Keratinocyte (primary cell): ENCODE measurements at regions not wholly inside any gene's neighbourhood (a gene's known extent, or its start where the extent isn't known, plus 50 kb on each side); places are given as distances from the start of the nearest gene placed in this dataset.

Experiments used
- DNase-seq: peaks from one replicate; pipeline ENCODE4 v3.0.0-alpha.2; 2011; ENCODE audit warnings: low read depth, missing footprints, low spot score
- FAIRE-seq: peaks from 2 replicates; lab custom pipeline; 2011; peaks lifted over from hg19 to GRCh38; lab: Jason Lieb, UNC
- H2AFZ ChIP-seq: 2 replicates; pipeline ENCODE4 v1.6.0; 2012; ENCODE audit warnings: low read length, control low read depth, inconsistent platforms; ENCODE audit not compliant: control insufficient read depth
- H3K27ac ChIP-seq: 2 replicates; pipeline ENCODE4 v1.5.1; 2011; ENCODE audit warnings: low read length; ENCODE audit not compliant: control insufficient read depth, insufficient read depth
- H3K27me3 ChIP-seq: 3 replicates; pipeline ENCODE4 v1.6.0; 2011; ENCODE audit warnings: low read length; ENCODE audit not compliant: control insufficient read depth, insufficient read depth; ENCODE audit errors: extremely low read depth
- H3K36me3 ChIP-seq, 2 experiments: 2 replicates in 1 of 2; 3 replicates in 1 of 2; pipeline ENCODE4 v1.5.1; 2011; ENCODE audit warnings: low read length in 2 of 2, mild to moderate bottlenecking in 1 of 2; ENCODE audit not compliant: control insufficient read depth in 2 of 2, insufficient read depth in 2 of 2; ENCODE audit errors: extremely low read depth in 1 of 2
- H3K4me1 ChIP-seq: 3 replicates; pipeline ENCODE4 v1.5.1; 2011; ENCODE audit warnings: low read length; ENCODE audit not compliant: control insufficient read depth, insufficient read depth; ENCODE audit errors: extremely low read depth
- H3K4me2 ChIP-seq: 3 replicates; pipeline ENCODE4 v1.6.0; 2011; ENCODE audit warnings: low read depth, low read length; ENCODE audit not compliant: control insufficient read depth, insufficient read depth; ENCODE audit errors: extremely low read depth
- H3K4me3 ChIP-seq, 3 experiments: fragments of 200-600 bp in 1 of 3; sonication (generic) in 1 of 3; 2 replicates in 2 of 3; 3 replicates in 1 of 3; pipeline ENCODE4 v1.5.1; 2011 to 2016; ENCODE audit warnings: low read length in 3 of 3, mild to moderate bottlenecking in 3 of 3, control low read depth in 2 of 3, inconsistent platforms in 1 of 3, low read depth in 1 of 3, mixed read lengths in 1 of 3, mixed run types in 1 of 3, moderate library complexity in 1 of 3; ENCODE audit not compliant: control insufficient read depth in 2 of 3, insufficient read depth in 2 of 3; ENCODE audit errors: extremely low read depth in 1 of 3
- H3K79me2 ChIP-seq: 2 replicates; pipeline ENCODE4 v1.6.0; 2012; ENCODE audit warnings: low read length; ENCODE audit not compliant: control insufficient read depth, insufficient read depth
- H3K9ac ChIP-seq: 3 replicates; pipeline ENCODE4 v1.6.0; 2011; ENCODE audit warnings: low read length; ENCODE audit not compliant: control insufficient read depth, insufficient read depth; ENCODE audit errors: extremely low read depth
- H3K9me1 ChIP-seq: 3 replicates; pipeline ENCODE4 v1.6.0; 2011; ENCODE audit warnings: low read length; ENCODE audit not compliant: control insufficient read depth, insufficient read depth; ENCODE audit errors: extremely low read depth
- H3K9me3 ChIP-seq: 2 replicates; pipeline ENCODE4 v1.5.1; 2012; ENCODE audit warnings: low read depth, low read length; ENCODE audit not compliant: control insufficient read depth
- H4K20me1 ChIP-seq: 3 replicates; pipeline ENCODE4 v1.6.0; 2011; ENCODE audit warnings: low read length; ENCODE audit not compliant: control insufficient read depth, insufficient read depth; ENCODE audit errors: extremely low read depth
- EZH2 ChIP-seq: IDR thresholded peaks from one replicate; pipeline ENCODE4 v1.6.1; 2012; ENCODE audit warnings: inconsistent platforms, mild to moderate bottlenecking, low read length, moderate library complexity
- dilution Hi-C: fragments of 300-500 bp; cut with MboI; formaldehyde crosslinking; loops from one replicate; pipeline ENCODE4 v1.7.0; 2020; ENCODE audit warnings: low sequenced_read_pairs; ENCODE audit not compliant: extremely low pct_ligation_motif_present
- TF ChIP-seq, protein P1 (sequence below), 3 experiments: IDR thresholded peaks in 1 of 3; conservative IDR thresholded peaks in 1 of 3; optimal IDR thresholded peaks in 1 of 3; 2 replicates in 2 of 3; 3 replicates in 1 of 3; pipeline versions ENCODE3 to v1.5.1; 2011; ENCODE audit warnings: low read length in 3 of 3, mild to moderate bottlenecking in 3 of 3, moderate library complexity in 2 of 3, control low read depth in 1 of 3, inconsistent platforms in 1 of 3; ENCODE audit not compliant: insufficient read depth in 2 of 3; ENCODE audit errors: extremely low read depth in 1 of 3

DNA sequence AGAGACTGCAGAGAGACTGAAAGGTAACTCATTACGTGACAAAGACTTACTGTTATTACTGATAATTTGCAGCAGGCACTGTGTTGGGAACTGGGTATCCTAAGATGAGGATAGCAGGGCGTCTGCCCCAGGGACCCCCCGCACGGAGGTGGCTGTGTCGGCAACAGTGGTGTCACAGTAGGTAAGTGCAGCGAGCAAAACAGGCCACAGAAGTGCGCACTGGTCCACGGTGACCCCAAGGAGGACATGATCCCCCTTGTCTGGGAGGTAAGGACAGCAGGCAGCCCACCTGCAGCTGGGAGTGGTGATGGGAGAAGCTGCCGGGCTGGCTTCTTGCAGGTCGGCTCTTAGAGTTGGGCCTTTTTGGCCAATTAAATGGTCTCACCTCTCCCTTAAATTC, 82.9 kb downstream of the FAM43A start:
- FAIRE-seq (no peak), DNase-seq (no peak)
- Histone ChIP-seq H3K79me2 (no peaks in the 10 kb centered on the region), H3K4me1 (peaks cover 20% of the 10 kb centered on the region), H2AFZ (no peak overlapping the region), H3K36me3 (no peaks in the 10 kb centered on the region), H3K9me3 (no peaks in the 10 kb centered on the region), H3K27me3 (no peaks in the 10 kb centered on the region), H4K20me1 (no peaks in the 10 kb centered on the region), H3K4me2 (peak overlapping the region; percentile 9), H3K4me3 (no peak overlapping the region), H3K9ac (no peak overlapping the region), H3K27ac (no peak overlapping the region), H3K9me1 (peaks cover 5% of the 10 kb centered on the region)
- TF ChIP-seq EZH2 = no peak
- TF ChIP-seq, protein P1, sequence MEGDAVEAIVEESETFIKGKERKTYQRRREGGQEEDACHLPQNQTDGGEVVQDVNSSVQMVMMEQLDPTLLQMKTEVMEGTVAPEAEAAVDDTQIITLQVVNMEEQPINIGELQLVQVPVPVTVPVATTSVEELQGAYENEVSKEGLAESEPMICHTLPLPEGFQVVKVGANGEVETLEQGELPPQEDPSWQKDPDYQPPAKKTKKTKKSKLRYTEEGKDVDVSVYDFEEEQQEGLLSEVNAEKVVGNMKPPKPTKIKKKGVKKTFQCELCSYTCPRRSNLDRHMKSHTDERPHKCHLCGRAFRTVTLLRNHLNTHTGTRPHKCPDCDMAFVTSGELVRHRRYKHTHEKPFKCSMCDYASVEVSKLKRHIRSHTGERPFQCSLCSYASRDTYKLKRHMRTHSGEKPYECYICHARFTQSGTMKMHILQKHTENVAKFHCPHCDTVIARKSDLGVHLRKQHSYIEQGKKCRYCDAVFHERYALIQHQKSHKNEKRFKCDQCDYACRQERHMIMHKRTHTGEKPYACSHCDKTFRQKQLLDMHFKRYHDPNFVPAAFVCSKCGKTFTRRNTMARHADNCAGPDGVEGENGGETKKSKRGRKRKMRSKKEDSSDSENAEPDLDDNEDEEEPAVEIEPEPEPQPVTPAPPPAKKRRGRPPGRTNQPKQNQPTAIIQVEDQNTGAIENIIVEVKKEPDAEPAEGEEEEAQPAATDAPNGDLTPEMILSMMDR (optimal IDR thresholded peaks at IDR 0.05 in 1 of 3, IDR thresholded peaks at IDR 0.05 in 1 of 3, conservative IDR thresholded peaks at IDR 0.05 in 1 of 3; ENCODE audit: extremely low read depth in 1 of 3, insufficient read depth in 2 of 3, low read length in 3 of 3) = no peak
- dilution Hi-C loops = no loop called here

DNA sequence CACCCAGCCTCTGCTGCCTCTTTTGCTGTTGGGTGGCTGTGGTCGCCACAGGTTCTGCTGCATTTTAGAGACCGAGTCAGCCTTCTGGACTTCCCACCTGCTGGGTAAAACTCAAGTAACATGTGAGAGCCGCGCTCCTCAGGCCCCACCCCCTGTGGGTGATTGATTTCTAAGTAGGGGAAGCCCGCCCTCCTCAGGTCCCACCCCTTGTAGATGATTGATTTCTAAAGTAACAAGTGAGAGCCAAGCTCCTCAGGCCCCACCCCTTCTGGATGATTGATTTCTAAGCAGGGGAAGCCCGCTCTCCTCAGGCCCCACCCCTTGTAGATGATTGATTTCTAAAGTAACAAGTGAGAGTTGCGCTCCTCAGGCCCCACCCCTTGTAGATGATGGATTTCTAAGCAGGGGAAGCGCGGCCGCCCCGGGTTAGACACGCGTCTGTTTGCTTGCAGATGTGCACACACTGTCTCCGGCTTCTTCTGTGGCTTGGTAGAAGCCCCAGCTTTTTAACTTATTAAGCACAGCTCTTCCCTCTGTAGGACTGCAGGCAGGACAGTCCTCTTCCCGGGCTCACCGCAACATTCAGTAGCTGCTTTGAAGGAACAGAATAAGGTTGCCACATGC, 83.4 kb downstream of the FAM43A start:
- H3K9me3 ChIP-seq = no peaks in the 10 kb centered on the region
- DNase-seq (peak; percentile 87), FAIRE-seq (peak; percentile 90)
- peak overlapping the region; percentile 29 to 54 (median 45) for H3K4me3 ChIP-seq
- no peaks in the 10 kb centered on the region for H3K36me3 ChIP-seq
- no peaks in the 10 kb centered on the region for H4K20me1 ChIP-seq
- H3K79me2 ChIP-seq = no peaks in the 10 kb centered on the region
- peaks cover 24% of the 10 kb centered on the region for H3K4me1 ChIP-seq
- H3K27me3 ChIP-seq = no peaks in the 10 kb centered on the region
- peak overlapping the region; percentile 91 for H3K4me2 ChIP-seq
- H3K27ac ChIP-seq = no peak overlapping the region
- H2AFZ ChIP-seq = peak overlapping the region; percentile 92
- peak overlapping the region; percentile 50 for H3K9ac ChIP-seq
- dilution Hi-C loops = no loop called here
- TF ChIP-seq, protein P1 (optimal IDR thresholded peaks at IDR 0.05 in 1 of 3, IDR thresholded peaks at IDR 0.05 in 1 of 3, conservative IDR thresholded peaks at IDR 0.05 in 1 of 3; ENCODE audit: extremely low read depth in 1 of 3, insufficient read depth in 2 of 3, low read length in 3 of 3) = no peak
- TF ChIP-seq EZH2 = no peak
- H3K9me1 ChIP-seq = peaks cover 5% of the 10 kb centered on the region
